HCT116 (cell line): ENCODE measurements at regions not wholly inside any gene's neighbourhood (a gene's known extent, or its start where the extent isn't known, plus 50 kb on each side); places are given as distances from the start of the nearest gene placed in this dataset.

Source experiments
- ATAC-seq: fragments of 200-7000 bp; cut with Tn5 transposase; 2 replicates; pipeline ENCODE4 v1.9.1; 2020; ENCODE audit warnings: mild to moderate bottlenecking, moderate library complexity
- BruUV-seq: library from RNA; stranded (reverse); fragments of 400-500 nt; replicated peaks from 2 replicates; lab custom pipeline; 2021; lab: Mats Ljungman, UMichigan
- CTCF ChIA-PET: fragments of 300-600 bp; sonication (Branson Sonifier 250); formaldehyde crosslinking; loops from one replicate; lab custom pipeline; 2021; ENCODE audit warnings: antibody characterized with exemption; lab: Charles Lee
- POLR2A ChIA-PET: fragments of 300-600, 350-600 bp; sonication (Branson Sonifier 250); formaldehyde crosslinking; loops from one replicate; lab custom pipeline; 2021; ENCODE audit warnings: antibody characterized with exemption; lab: Charles Lee
- RAD21 ChIA-PET, 2 experiments: fragments of 300-600 bp; sonication (Branson Sonifier 250); formaldehyde crosslinking; loops; one replicate each; lab custom pipeline; 2023; ENCODE audit warnings: low total read pairs in 2 of 2; ENCODE audit not compliant: uncharacterized antibody in 2 of 2, unreplicated experiment in 2 of 2, low non-redundant PET in 1 of 2; lab: Charles Lee
- DNase-seq: peaks from one replicate; pipeline ENCODE4 v3.0.0-alpha.2; 2010; ENCODE audit warnings: low read depth, low spot score
- H2AFZ ChIP-seq: fragments of 200-600 bp; shearing (Covaris generic), sonication (generic); 2 replicates; pipeline ENCODE4 v1.6.1; 2017; ENCODE audit warnings: low read depth, mixed run types, mixed read lengths, antibody characterized with exemption, low read length; ENCODE audit not compliant: poor library complexity, severe bottlenecking
- H3K27ac ChIP-seq: 2 replicates; pipeline ENCODE4 v1.5.1; 2012; ENCODE audit warnings: low read depth, low read length
- H3K27me3 ChIP-seq: fragments of 200-600 bp; sonication (generic); 2 replicates; pipeline ENCODE4 v1.6.1; 2016; ENCODE audit warnings: mixed run types, low read length, mixed read lengths; ENCODE audit not compliant: insufficient read depth
- H3K36me3 ChIP-seq, 2 experiments: fragments of 200-500 bp in 1 of 2; fragments of 200-600 bp in 1 of 2; sonication (Bioruptor generic) in 1 of 2; sonication (generic) in 1 of 2; 2 replicates each; pipeline versions ENCODE4 v1.5.1 to v1.6.1; 2014 to 2016; ENCODE audit warnings: low read length in 2 of 2, inconsistent platforms in 1 of 2, mixed read lengths in 1 of 2, mixed run types in 1 of 2; ENCODE audit not compliant: insufficient read depth in 2 of 2, control insufficient read depth in 1 of 2
- H3K4me1 ChIP-seq, 2 experiments: fragments of 200-600 bp in 1 of 2; sonication (generic) in 1 of 2; 2 replicates each; pipeline versions ENCODE4 v1.5.1 to v1.6.1; 2012 to 2017; ENCODE audit warnings: low read length in 2 of 2, inconsistent platforms in 1 of 2, mild to moderate bottlenecking in 1 of 2, mixed read lengths in 1 of 2, mixed run types in 1 of 2, moderate library complexity in 1 of 2; ENCODE audit not compliant: insufficient read depth in 2 of 2, control insufficient read depth in 1 of 2
- H3K4me2 ChIP-seq: fragments of 200-600 bp; sonication (generic); 2 replicates; pipeline ENCODE4 v1.6.1; 2017; ENCODE audit warnings: mixed run types, low read length, mixed read lengths
- H3K4me3 ChIP-seq, 2 experiments: fragments of 200-600 bp in 1 of 2; sonication (generic) in 1 of 2; replicated peaks in 1 of 2; 2 replicates each; pipeline ENCODE4 v1.5.1; 2011 to 2016; ENCODE audit warnings: low read length in 2 of 2, control low read depth in 1 of 2, low read depth in 1 of 2, mild to moderate bottlenecking in 1 of 2, mixed read lengths in 1 of 2, mixed run types in 1 of 2
- H3K79me2 ChIP-seq: fragments of 200-600 bp; sonication (generic); 2 replicates; pipeline ENCODE4 v1.6.1; 2017; ENCODE audit warnings: mild to moderate bottlenecking, mixed run types, low read length, moderate library complexity, mixed read lengths; ENCODE audit not compliant: insufficient read depth
- H3K9ac ChIP-seq: fragments of 200-600 bp; sonication (generic); 2 replicates; pipeline ENCODE4 v1.6.1; 2016; ENCODE audit warnings: low read length, mixed read lengths
- H3K9me2 ChIP-seq: fragments of 200-600 bp; sonication (generic), shearing (Covaris generic); 2 replicates; pipeline ENCODE4 v1.6.1; 2017; ENCODE audit warnings: mixed run types, mild to moderate bottlenecking, moderate library complexity; ENCODE audit not compliant: insufficient read depth
- H3K9me3 ChIP-seq, 2 experiments: fragments of 200-500 bp in 1 of 2; fragments of 200-600 bp in 1 of 2; sonication (Bioruptor generic) in 1 of 2; sonication (generic) in 1 of 2; 2 replicates each; pipeline ENCODE4 v1.6.1; 2014 to 2017; ENCODE audit warnings: low read length in 2 of 2, mixed read lengths in 2 of 2, inconsistent platforms in 1 of 2, low read depth in 1 of 2, mild to moderate bottlenecking in 1 of 2, mixed run types in 1 of 2, moderate library complexity in 1 of 2; ENCODE audit not compliant: control insufficient read depth in 1 of 2, insufficient read depth in 1 of 2
- H4K20me1 ChIP-seq: fragments of 200-600 bp; sonication (generic), shearing (Covaris generic); 2 replicates; pipeline ENCODE4 v1.6.1; 2017; ENCODE audit warnings: mixed run types, mild to moderate bottlenecking, moderate library complexity; ENCODE audit not compliant: insufficient read depth
- CBX3 ChIP-seq: IDR thresholded peaks from 2 replicates; pipeline ENCODE4 v1.6.1; 2012; ENCODE audit warnings: low read depth
- EZH2phosphoT487 ChIP-seq: fragments of 200-600 bp; IDR thresholded peaks from 2 replicates; pipeline ENCODE4 v1.6.1; 2018; ENCODE audit warnings: antibody characterized with exemption, borderline replicate concordance
- FOSL1 ChIP-seq: IDR thresholded peaks from 2 replicates; pipeline ENCODE4 v1.6.1; 2012; ENCODE audit warnings: low read depth
- SIN3A ChIP-seq: IDR thresholded peaks from 2 replicates; pipeline ENCODE4 v1.6.1; 2012; ENCODE audit warnings: low read depth
- SP1 ChIP-seq: IDR thresholded peaks from 2 replicates; pipeline ENCODE4 v1.6.1; 2012; ENCODE audit warnings: low read depth
- ZNF274 ChIP-seq: fragments of 200-500 bp; sonication (Bioruptor generic); IDR thresholded peaks from 2 replicates; pipeline ENCODE4 v1.6.1; 2014; ENCODE audit warnings: mild to moderate bottlenecking, low read depth, low read length, inconsistent platforms
- intact Hi-C: fragments of 100-400 bp; cut with micrococcal nuclease; formaldehyde crosslinking; loops from 2 replicates; pipeline ENCODE4 v1.10.0; 2022
- TF ChIP-seq, protein P1 (sequence below): IDR thresholded peaks from 2 replicates; pipeline ENCODE4 v1.6.1; 2012
- TF ChIP-seq, protein P2 (sequence below): IDR thresholded peaks from 2 replicates; pipeline ENCODE4 v1.6.1; 2012
- TF ChIP-seq, protein P3 (sequence below): IDR thresholded peaks from 2 replicates; pipeline ENCODE4 v1.6.1; 2011; ENCODE audit warnings: mild to moderate bottlenecking, low read length, moderate library complexity; ENCODE audit not compliant: insufficient replicate concordance; ENCODE audit errors: extremely low read depth
- TF ChIP-seq, protein P4 (sequence below), 3 experiments: fragments of 200-600 bp in 1 of 3; sonication (generic) in 1 of 3; IDR thresholded peaks in 2 of 3; conservative IDR thresholded peaks in 1 of 3; 2 replicates each; pipeline ENCODE4 v1.5.1; 2012 to 2017; ENCODE audit warnings: low read depth in 2 of 3, low read length in 2 of 3, antibody characterized with exemption in 1 of 3, borderline replicate concordance in 1 of 3, control low read depth in 1 of 3, mild to moderate bottlenecking in 1 of 3, mixed read lengths in 1 of 3, mixed run types in 1 of 3, moderate library complexity in 1 of 3; ENCODE audit not compliant: insufficient read depth in 1 of 3

DNA sequence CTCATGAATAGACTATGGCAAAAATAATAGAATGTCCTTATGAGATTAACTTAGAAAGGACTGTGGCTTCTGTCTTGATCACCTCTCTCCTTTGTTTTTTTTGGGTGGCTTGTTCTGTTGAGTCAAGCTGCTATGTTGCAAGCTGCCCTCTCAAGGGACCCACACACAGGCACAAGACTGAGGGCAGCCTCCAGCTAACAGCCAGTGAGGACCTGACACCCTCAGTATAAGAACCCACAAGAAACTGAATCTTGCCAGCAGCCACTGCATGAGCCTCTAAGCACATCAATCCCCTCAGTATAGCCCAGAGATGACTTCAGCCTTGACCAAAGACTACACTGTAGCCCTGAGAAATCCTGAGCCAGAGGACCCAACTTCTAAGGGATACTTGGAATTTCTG lies 361.1 kb downstream of the MCTP2 start:
- H3K4me3 ChIP-seq: no peak overlapping the region
- RAD21 ChIA-PET: no interaction called here
- H3K79me2 ChIP-seq: no peaks in the 10 kb centered on the region
- no peak overlapping the region for H2AFZ ChIP-seq
- no peaks in the 10 kb centered on the region for H3K9me2 ChIP-seq
- H3K27ac ChIP-seq: no peak overlapping the region
- DNase-seq: no peak
- no peak overlapping the region for H3K4me2 ChIP-seq
- CTCF ChIA-PET: no interaction called here
- H3K9ac ChIP-seq: no peak overlapping the region
- H3K9me3 ChIP-seq: no peaks in the 10 kb centered on the region
- TF ChIP-seq, protein P1, sequence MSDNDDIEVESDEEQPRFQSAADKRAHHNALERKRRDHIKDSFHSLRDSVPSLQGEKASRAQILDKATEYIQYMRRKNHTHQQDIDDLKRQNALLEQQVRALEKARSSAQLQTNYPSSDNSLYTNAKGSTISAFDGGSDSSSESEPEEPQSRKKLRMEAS: no peak
- TF ChIP-seq ZNF274 (no peak), FOSL1 (no peak), CBX3 (no peak), EZH2phosphoT487 (no peak), SP1 (no peak), SIN3A (no peak)
- TF ChIP-seq, protein P2, sequence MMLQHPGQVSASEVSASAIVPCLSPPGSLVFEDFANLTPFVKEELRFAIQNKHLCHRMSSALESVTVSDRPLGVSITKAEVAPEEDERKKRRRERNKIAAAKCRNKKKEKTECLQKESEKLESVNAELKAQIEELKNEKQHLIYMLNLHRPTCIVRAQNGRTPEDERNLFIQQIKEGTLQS: no peak
- TF ChIP-seq, protein P3, sequence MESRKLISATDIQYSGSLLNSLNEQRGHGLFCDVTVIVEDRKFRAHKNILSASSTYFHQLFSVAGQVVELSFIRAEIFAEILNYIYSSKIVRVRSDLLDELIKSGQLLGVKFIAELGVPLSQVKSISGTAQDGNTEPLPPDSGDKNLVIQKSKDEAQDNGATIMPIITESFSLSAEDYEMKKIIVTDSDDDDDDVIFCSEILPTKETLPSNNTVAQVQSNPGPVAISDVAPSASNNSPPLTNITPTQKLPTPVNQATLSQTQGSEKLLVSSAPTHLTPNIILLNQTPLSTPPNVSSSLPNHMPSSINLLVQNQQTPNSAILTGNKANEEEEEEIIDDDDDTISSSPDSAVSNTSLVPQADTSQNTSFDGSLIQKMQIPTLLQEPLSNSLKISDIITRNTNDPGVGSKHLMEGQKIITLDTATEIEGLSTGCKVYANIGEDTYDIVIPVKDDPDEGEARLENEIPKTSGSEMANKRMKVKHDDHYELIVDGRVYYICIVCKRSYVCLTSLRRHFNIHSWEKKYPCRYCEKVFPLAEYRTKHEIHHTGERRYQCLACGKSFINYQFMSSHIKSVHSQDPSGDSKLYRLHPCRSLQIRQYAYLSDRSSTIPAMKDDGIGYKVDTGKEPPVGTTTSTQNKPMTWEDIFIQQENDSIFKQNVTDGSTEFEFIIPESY: no peak
- TF ChIP-seq, protein P4, sequence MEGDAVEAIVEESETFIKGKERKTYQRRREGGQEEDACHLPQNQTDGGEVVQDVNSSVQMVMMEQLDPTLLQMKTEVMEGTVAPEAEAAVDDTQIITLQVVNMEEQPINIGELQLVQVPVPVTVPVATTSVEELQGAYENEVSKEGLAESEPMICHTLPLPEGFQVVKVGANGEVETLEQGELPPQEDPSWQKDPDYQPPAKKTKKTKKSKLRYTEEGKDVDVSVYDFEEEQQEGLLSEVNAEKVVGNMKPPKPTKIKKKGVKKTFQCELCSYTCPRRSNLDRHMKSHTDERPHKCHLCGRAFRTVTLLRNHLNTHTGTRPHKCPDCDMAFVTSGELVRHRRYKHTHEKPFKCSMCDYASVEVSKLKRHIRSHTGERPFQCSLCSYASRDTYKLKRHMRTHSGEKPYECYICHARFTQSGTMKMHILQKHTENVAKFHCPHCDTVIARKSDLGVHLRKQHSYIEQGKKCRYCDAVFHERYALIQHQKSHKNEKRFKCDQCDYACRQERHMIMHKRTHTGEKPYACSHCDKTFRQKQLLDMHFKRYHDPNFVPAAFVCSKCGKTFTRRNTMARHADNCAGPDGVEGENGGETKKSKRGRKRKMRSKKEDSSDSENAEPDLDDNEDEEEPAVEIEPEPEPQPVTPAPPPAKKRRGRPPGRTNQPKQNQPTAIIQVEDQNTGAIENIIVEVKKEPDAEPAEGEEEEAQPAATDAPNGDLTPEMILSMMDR (IDR thresholded peaks at IDR 0.05 in 2 of 3, conservative IDR thresholded peaks at IDR 0.05 in 1 of 3; ENCODE audit: borderline replicate concordance in 1 of 3, insufficient read depth in 1 of 3, low read depth in 2 of 3, low read length in 2 of 3): no peak; a peak in 1 of 6 replicates
- POLR2A ChIA-PET: no interaction called here
- no peaks in the 10 kb centered on the region for H3K4me1 ChIP-seq
- intact Hi-C loops: no loop called here
- 0 out of 2 replicates have a peak, but pooled peaks cover 4% of the 10 kb centered on the region for H3K27me3 ChIP-seq
- ATAC-seq: no peak
- no peaks in the 10 kb centered on the region for H4K20me1 ChIP-seq
- BruUV-seq: no TSS peak
- no peaks in the 10 kb centered on the region for H3K36me3 ChIP-seq
